MCF 10A (cell line): ENCODE measurements at regions not wholly inside any gene's neighbourhood (a gene's known extent, or its start where the extent isn't known, plus 50 kb on each side); places are given as distances from the start of the nearest gene placed in this dataset.
A peak's percentile ranks its signal among the peaks of the same experiment; 100 is the strongest.

ENCODE experiments used
- BruUV-seq: library from RNA; stranded (reverse); fragments of 400-500 nt; replicated peaks from 2 replicates; lab custom pipeline; 2021; lab: Mats Ljungman, UMichigan
- CTCF ChIA-PET: fragments of 300-600 bp; sonication (Branson Sonifier 250); formaldehyde crosslinking; extraction: SDS; loops from one replicate; lab custom pipeline; 2021; ENCODE audit warnings: antibody characterized with exemption, inconsistent platforms; lab: Yijun Ruan, JAX
- POLR2A ChIA-PET: fragments of 300-600, 350-650 bp; sonication (Branson Sonifier 250); formaldehyde crosslinking; extraction: SDS; loops from one replicate; lab custom pipeline; 2020; ENCODE audit warnings: antibody characterized with exemption, inconsistent platforms; lab: Yijun Ruan, JAX
- DNase-seq: peaks from one replicate; pipeline ENCODE4 v3.0.0-alpha.2; 2018; ENCODE audit not compliant: unreplicated experiment
- H3K27ac Mint-ChIP-seq: one replicate; pipeline ENCODE4 v1.8.0; 2022; ENCODE audit warnings: mild to moderate bottlenecking, low read depth, mixed read lengths; ENCODE audit not compliant: unreplicated experiment
- H3K27me3 Mint-ChIP-seq: one replicate; pipeline ENCODE4 v1.8.0; 2022; ENCODE audit warnings: mixed read lengths; ENCODE audit not compliant: insufficient read depth, unreplicated experiment
- H3K36me3 Mint-ChIP-seq: one replicate; pipeline ENCODE4 v1.8.0; 2022; ENCODE audit warnings: mild to moderate bottlenecking, moderate library complexity, mixed read lengths; ENCODE audit not compliant: insufficient read depth, unreplicated experiment
- H3K4me1 Mint-ChIP-seq: one replicate; pipeline ENCODE4 v1.8.0; 2022; ENCODE audit warnings: mixed read lengths; ENCODE audit not compliant: insufficient read depth, unreplicated experiment
- H3K4me3 Mint-ChIP-seq: one replicate; pipeline ENCODE4 v1.8.0; 2022; ENCODE audit warnings: mild to moderate bottlenecking, moderate library complexity, mixed read lengths; ENCODE audit not compliant: unreplicated experiment
- H3K9me3 Mint-ChIP-seq: one replicate; pipeline ENCODE4 v1.8.0; 2022; ENCODE audit warnings: mixed read lengths; ENCODE audit not compliant: unreplicated experiment
- intact Hi-C: fragments of 100-400 bp; cut with micrococcal nuclease; formaldehyde crosslinking; loops from 2 replicates; pipeline ENCODE4 v1.14.1; 2022
- TF ChIP-seq, protein P1 (sequence below): fragments of 200-600 bp; IDR thresholded peaks from one replicate; pipeline ENCODE4 v1.8.0; 2022; ENCODE audit warnings: antibody characterized with exemption, mild to moderate bottlenecking; ENCODE audit not compliant: unreplicated experiment

DNA sequence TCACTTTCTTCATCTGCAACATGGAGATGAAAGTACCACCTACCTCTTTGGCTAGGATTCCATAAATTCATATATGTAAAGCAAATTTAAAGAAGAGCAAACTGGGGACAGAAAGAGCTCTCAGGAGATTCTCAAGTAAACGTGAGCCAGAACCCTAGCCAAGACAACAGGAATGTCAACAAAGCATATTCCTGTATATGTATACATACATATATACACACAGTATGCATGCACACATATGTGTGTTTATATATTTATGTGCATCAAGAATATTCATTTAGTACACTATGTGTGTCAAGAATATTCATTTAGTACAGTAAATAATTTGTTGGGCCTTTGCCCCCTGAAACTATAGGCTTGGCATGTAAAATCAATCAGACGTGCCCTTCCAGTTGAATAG lies 574.4 kb upstream of the KLHL29 start:
- no TSS peak for BruUV-seq
- Mint-ChIP-seq H3K27ac (no peak overlapping the region), H3K9me3 (peaks cover 20% of the 10 kb centered on the region), H3K4me1 (no peaks in the 10 kb centered on the region), H3K27me3 (no peaks in the 10 kb centered on the region), H3K36me3 (no peaks in the 10 kb centered on the region), H3K4me3 (no peak overlapping the region)
- TF ChIP-seq, protein P1, sequence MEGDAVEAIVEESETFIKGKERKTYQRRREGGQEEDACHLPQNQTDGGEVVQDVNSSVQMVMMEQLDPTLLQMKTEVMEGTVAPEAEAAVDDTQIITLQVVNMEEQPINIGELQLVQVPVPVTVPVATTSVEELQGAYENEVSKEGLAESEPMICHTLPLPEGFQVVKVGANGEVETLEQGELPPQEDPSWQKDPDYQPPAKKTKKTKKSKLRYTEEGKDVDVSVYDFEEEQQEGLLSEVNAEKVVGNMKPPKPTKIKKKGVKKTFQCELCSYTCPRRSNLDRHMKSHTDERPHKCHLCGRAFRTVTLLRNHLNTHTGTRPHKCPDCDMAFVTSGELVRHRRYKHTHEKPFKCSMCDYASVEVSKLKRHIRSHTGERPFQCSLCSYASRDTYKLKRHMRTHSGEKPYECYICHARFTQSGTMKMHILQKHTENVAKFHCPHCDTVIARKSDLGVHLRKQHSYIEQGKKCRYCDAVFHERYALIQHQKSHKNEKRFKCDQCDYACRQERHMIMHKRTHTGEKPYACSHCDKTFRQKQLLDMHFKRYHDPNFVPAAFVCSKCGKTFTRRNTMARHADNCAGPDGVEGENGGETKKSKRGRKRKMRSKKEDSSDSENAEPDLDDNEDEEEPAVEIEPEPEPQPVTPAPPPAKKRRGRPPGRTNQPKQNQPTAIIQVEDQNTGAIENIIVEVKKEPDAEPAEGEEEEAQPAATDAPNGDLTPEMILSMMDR = no peak
- intact Hi-C loops = no loop called here
- CTCF ChIA-PET = no interaction called here
- no peak for DNase-seq
- POLR2A ChIA-PET = no interaction called here

GRCh38 chr2:22812065-22812680 lies 572.8 kb upstream of the KLHL29 start:
- H3K27me3 Mint-ChIP-seq = peaks cover under 1% of the 10 kb centered on the region
- H3K36me3 Mint-ChIP-seq = no peaks in the 10 kb centered on the region
- H3K4me1 Mint-ChIP-seq = no peaks in the 10 kb centered on the region
- H3K27ac Mint-ChIP-seq = no peak overlapping the region
- intact Hi-C loops = no loop called here
- peaks cover 14% of the 10 kb centered on the region for H3K9me3 Mint-ChIP-seq
- DNase-seq = no peak
- ChIA-PET CTCF (no interaction called here), POLR2A (no interaction called here)
- no TSS peak for BruUV-seq
- TF ChIP-seq, protein P1 = no peak
- no peak overlapping the region for H3K4me3 Mint-ChIP-seq

DNA sequence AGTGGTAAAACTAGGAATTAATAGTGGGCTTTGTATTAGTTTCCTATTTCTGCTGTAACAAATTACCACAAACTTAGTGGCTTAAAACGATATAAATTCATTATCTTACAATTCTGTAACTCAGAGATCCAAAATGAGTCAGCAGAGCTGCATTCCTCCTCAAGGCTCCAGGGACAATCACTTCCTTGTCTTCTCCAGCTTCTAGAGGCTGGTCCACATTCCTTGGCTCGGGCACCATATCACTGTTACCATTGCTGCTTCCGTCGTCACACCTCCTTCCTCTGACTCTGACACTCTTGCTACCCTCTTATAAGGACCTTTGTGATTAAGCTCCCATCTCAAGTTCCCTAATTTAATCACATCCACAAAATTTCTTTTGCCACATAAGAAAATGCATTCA lies 567.8 kb upstream of the KLHL29 start:
- TF ChIP-seq, protein P1 = no peak
- Mint-ChIP-seq H3K4me1 (no peaks in the 10 kb centered on the region), H3K36me3 (no peaks in the 10 kb centered on the region), H3K4me3 (no peak overlapping the region), H3K27ac (no peak overlapping the region), H3K9me3 (no peaks in the 10 kb centered on the region), H3K27me3 (peaks cover 11% of the 10 kb centered on the region)
- ChIA-PET POLR2A (no interaction called here), CTCF (interaction anchor here (0.7 kb wide), 1 partner anchor 323 kb away, joined by 3 read pairs; no protein-coding TSS in a partner anchor)
- intact Hi-C loops = no loop called here
- peak; percentile 1 for DNase-seq
- no TSS peak for BruUV-seq

GRCh38 chr2:22821458-22821857 lies 563.5 kb upstream of the KLHL29 start:
- no peaks in the 10 kb centered on the region for H3K36me3 Mint-ChIP-seq
- peak; percentile 6 for DNase-seq
- CTCF ChIA-PET = interaction anchor here (0.6 kb wide), 1 partner anchor 508 kb away, joined by 3 read pairs; no protein-coding TSS in a partner anchor
- no peak overlapping the region for H3K27ac Mint-ChIP-seq
- intact Hi-C loops = no loop called here
- TF ChIP-seq, protein P1 = no peak
- H3K4me3 Mint-ChIP-seq = no peak overlapping the region
- no peaks in the 10 kb centered on the region for H3K9me3 Mint-ChIP-seq
- no peaks in the 10 kb centered on the region for H3K4me1 Mint-ChIP-seq
- BruUV-seq = no TSS peak
- H3K27me3 Mint-ChIP-seq = peaks cover 11% of the 10 kb centered on the region
- POLR2A ChIA-PET = no interaction called here
